GM12875 (cell line): ENCODE measurements at regions not wholly inside any gene's neighbourhood (a gene's known extent, or its start where the extent isn't known, plus 50 kb on each side); places are given as distances from the start of the nearest gene placed in this dataset.

Source experiments
- H3K4me3 ChIP-seq: one replicate; pipeline ENCODE4 v1.5.1; 2011; ENCODE audit warnings: low read depth, low read length, control low read depth
- CTCF ChIP-seq: IDR thresholded peaks from 2 replicates; pipeline ENCODE4 v1.5.1; 2011; ENCODE audit warnings: low read depth, mild to moderate bottlenecking, control low read depth, inconsistent platforms, low read length, moderate library complexity, borderline replicate concordance; ENCODE audit not compliant: insufficient read depth

DNA sequence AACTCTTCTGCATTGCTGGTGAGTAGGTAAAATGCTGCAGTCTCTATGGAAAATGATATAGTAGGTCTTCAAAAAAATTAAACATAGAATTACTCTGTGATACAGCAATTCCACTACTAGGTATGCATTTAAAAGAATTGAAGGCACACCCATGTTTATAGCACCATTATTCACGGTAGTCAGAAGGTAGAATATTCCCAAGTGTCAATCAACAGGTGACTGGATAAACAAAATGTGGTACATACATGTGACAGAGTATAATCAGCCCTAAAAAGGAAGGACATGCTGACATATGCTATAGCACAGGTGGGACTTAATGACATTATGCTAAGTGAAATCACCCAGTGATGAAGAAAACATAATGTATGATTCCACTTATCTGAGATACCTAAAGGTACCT, 123.3 kb downstream of the CCER1 start:
- no peak for TF ChIP-seq CTCF
- no peak overlapping the region for H3K4me3 ChIP-seq

- H3K4me3 ChIP-seq = no peak overlapping the region
- no peak for TF ChIP-seq CTCF
These were observed 125.9 kb downstream of the CCER1 start for GRCh38 chr12:90829044-90829443.

DNA sequence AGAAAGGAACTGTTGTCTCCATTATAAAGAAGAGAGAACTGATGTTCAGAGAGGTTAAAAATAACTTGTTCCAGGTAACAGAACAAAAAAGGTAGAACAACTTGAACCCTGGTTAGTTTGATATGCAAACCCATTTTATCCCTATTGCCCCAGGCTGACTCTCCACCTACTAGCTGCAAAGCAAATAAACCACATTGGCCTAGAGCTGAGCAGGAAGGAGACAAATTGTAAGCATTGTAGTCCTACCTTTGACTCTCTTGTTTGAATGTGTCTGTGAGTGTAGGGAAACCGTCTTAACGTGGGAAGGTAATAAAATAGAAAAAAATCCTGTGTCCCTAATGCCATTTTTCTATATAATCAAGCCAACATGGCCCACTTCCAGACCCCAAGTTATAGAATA, 126.4 kb downstream of the CCER1 start:
- no peak for TF ChIP-seq CTCF
- no peak overlapping the region for H3K4me3 ChIP-seq

DNA sequence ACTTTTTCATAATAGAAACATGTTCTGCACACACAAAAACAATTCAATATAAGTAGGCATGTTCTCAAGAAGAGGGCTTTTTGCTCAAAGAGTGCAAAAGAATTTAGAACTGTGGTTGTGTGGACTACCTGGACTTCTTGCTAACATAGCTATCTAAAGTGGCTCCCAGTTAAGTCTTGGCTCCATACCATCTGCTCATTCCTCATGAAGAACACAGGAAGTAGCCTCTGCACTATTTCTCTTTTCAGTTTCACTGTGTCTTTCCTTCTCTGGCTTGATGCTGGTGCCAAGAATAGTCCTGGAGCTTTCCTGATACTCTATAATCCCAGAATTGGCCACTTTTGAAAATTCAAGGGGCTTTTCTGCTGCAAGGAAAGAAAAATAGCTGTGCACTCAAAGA, 127.4 kb downstream of the CCER1 start:
- no peak overlapping the region for H3K4me3 ChIP-seq
- TF ChIP-seq CTCF = no peak

DNA sequence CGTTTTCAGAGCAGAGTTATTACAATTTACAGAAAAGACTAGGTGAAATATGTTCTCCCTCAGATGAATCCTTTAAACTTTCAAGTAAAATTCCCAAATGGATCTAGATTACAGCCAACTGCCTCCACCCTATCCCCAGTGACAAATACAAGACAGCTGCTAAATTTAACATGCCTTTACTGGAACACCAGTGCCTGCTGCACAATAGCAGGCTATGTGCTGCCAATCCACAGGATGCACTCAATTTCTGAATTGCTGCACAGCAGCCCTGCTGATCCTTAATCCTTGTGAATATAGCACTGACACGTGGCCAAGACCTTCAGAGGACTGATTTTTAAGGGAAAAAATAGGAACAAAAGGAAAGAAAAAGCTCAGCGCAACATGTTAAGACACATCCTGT, 128.9 kb downstream of the CCER1 start:
- H3K4me3 ChIP-seq = no peak overlapping the region
- no peak for TF ChIP-seq CTCF

DNA sequence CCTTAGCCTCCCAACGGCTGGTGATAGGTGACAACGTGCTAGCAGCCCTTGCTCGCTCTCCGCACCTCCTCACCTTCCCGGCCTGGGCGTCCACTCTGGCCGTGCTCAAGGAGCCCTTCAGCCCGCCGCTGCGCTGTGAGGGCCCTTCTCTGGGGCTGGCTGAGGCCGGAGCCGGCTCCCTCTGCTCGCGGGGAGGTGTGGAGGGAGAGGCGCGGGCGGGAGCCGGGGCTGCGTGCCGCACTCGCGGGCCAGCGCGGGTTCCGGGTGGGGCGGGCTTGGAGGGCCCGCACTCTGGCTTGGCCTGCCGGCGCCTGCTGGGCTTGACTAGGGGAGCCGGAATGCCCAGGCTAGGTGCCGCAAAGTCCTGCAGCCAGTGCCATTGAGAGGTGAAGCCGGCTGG, 131.1 kb downstream of the CCER1 start:
- no peak for TF ChIP-seq CTCF
- no peak overlapping the region for H3K4me3 ChIP-seq

- no peak for TF ChIP-seq CTCF
- no peak overlapping the region for H3K4me3 ChIP-seq
These were observed 135.3 kb downstream of the CCER1 start for GRCh38 chr12:90819709-90820108.
